ENCODE measurements at regions not wholly inside any gene's neighbourhood (a gene's known extent, or its start where the extent isn't known, plus 50 kb on each side); places are given as distances from the start of the nearest gene placed in this dataset.

GRCh38 chr5:36363744-36364143 lies 62.0 kb upstream of the RANBP3L start:
- ChIA-PET POLR2A (no interaction called here), CTCF (no interaction called here)
- DNase-seq (ENCODE audit: extremely low spot score): no peak
- no peak for TF ChIP-seq CTCF (IDR thresholded peaks at IDR 0.05; ENCODE audit: control extremely low read depth, extremely low read depth, low read depth, missing control alignments)

GRCh38 chr5:36364473-36364872 lies 62.8 kb upstream of the RANBP3L start:
- TF ChIP-seq CTCF (IDR thresholded peaks at IDR 0.05; ENCODE audit: control extremely low read depth, extremely low read depth, low read depth, missing control alignments): no peak
- ChIA-PET CTCF (no interaction called here), POLR2A (no interaction called here)
- no peak for DNase-seq (ENCODE audit: extremely low spot score)

- no peak for DNase-seq (ENCODE audit: extremely low spot score)
- TF ChIP-seq CTCF (IDR thresholded peaks at IDR 0.05; ENCODE audit: control extremely low read depth, extremely low read depth, low read depth, missing control alignments): no peak
- POLR2A ChIA-PET: no interaction called here
- CTCF ChIA-PET: interaction anchor here (1.2 to 1.5 kb wide), 3 partner anchors 12 to 34 kb away, joined by 3 to 4 read pairs (median 3); no protein-coding TSS in a partner anchor
These were observed 64.2 kb upstream of the RANBP3L start for GRCh38 chr5:36365896-36366295.

GRCh38 chr5:36366883-36367282 lies 65.2 kb upstream of the RANBP3L start:
- ChIA-PET CTCF (interaction anchor here (1.1 to 1.5 kb wide), 6 partner anchors 10 to 48 kb away, joined by 3 to 5 read pairs (median 4); no protein-coding TSS in a partner anchor), POLR2A (no interaction called here)
- no peak for TF ChIP-seq CTCF (IDR thresholded peaks at IDR 0.05; ENCODE audit: control extremely low read depth, extremely low read depth, low read depth, missing control alignments)
- DNase-seq (ENCODE audit: extremely low spot score): no peak

GRCh38 chr5:36367524-36367923 lies 65.8 kb upstream of the RANBP3L start:
- TF ChIP-seq CTCF (IDR thresholded peaks at IDR 0.05; ENCODE audit: control extremely low read depth, extremely low read depth, low read depth, missing control alignments): no peak
- DNase-seq (ENCODE audit: extremely low spot score): no peak
- CTCF ChIA-PET: interaction anchor here (1.1 to 1.5 kb wide), 3 partner anchors 10 to 48 kb away, joined by 3 to 5 read pairs (median 4); no protein-coding TSS in a partner anchor
- POLR2A ChIA-PET: no interaction called here

- TF ChIP-seq CTCF (IDR thresholded peaks at IDR 0.05; ENCODE audit: control extremely low read depth, extremely low read depth, low read depth, missing control alignments): no peak
- ChIA-PET CTCF (interaction anchor here (1.0 to 1.1 kb wide), 2 partner anchors 9 to 19 kb away, joined by 3 to 6 read pairs; no protein-coding TSS in a partner anchor), POLR2A (no interaction called here)
- DNase-seq (ENCODE audit: extremely low spot score): no peak
These were observed 67.6 kb upstream of the RANBP3L start for GRCh38 chr5:36369219-36369690.
